Body of pancreas (tissue), 4 donors: ENCODE measurements at regions not wholly inside any gene's neighbourhood (a gene's known extent, or its start where the extent isn't known, plus 50 kb on each side); places are given as distances from the start of the nearest gene placed in this dataset.

Experiments used
- ATAC-seq: fragments of 150-250 bp; one replicate; pipeline ENCODE4 v1.9.1; 2016
- DNase-seq, 4 donors: peaks; one replicate each; pipeline ENCODE4 v3.0.0-alpha.2; 2019
- H3K27ac ChIP-seq, 4 donors: fragments of 200-600 bp; sonication (generic); 1 replicate in 3 of 4; 2 replicates in 1 of 4; pipeline versions ENCODE4 v1.5.1 to v1.6.1; 2016 to 2019; ENCODE audit warnings: mild to moderate bottlenecking in 1 of 4, mixed read lengths in 1 of 4, moderate library complexity in 1 of 4
- H3K27me3 ChIP-seq, 2 donors: fragments of 200-600 bp; sonication (generic); one replicate each; pipeline ENCODE4 v1.6.0; 2016; ENCODE audit warnings: mild to moderate bottlenecking in 1 of 2
- H3K36me3 ChIP-seq, 2 donors: fragments of 200-600 bp; sonication (generic); replicated peaks in 1 of 2; 2 replicates each; pipeline ENCODE4 v1.5.1; 2016; ENCODE audit warnings: low read depth in 2 of 2; ENCODE audit not compliant: insufficient read depth in 1 of 2
- H3K4me1 ChIP-seq: fragments of 200-600 bp; sonication (generic); one replicate; pipeline ENCODE4 v1.6.0; 2016
- H3K4me3 ChIP-seq, 2 donors: fragments of 200-600 bp; sonication (generic); 1 replicate in 1 of 2; 2 replicates in 1 of 2; pipeline ENCODE4 v1.5.1; 2016 to 2019
- H3K9me3 ChIP-seq, 3 donors: fragments of 200-600 bp; sonication (generic); 1 replicate in 2 of 3; 2 replicates in 1 of 3; pipeline ENCODE4 v1.5.1; 2016
- POLR2A ChIP-seq, 3 donors: fragments of 450-650 bp; IDR thresholded peaks; one replicate each; pipeline ENCODE4 v1.6.1; 2016; ENCODE audit warnings: antibody characterized with exemption in 3 of 3, mild to moderate bottlenecking in 2 of 3
- WGBS, 2 donors: methylation state at CpG; one replicate each; pipeline ENCODE4 v1.1.5; 2017; 5-methylcytosine and 5-hydroxymethylcytosine counted together
- intact Hi-C: fragments of 100-400 bp; cut with DNase I; formaldehyde crosslinking; loops from one replicate; pipeline ENCODE4 v1.15.1; 2023
- TF ChIP-seq, protein P1 (sequence below), 7 experiments: fragments of 450-650 bp in 4 of 7; fragments of 200-600 bp in 3 of 7; sonication (generic) in 3 of 7; IDR thresholded peaks; one replicate each; pipeline ENCODE4 v1.5.1; 2016 to 2019; ENCODE audit warnings: antibody characterized with exemption in 7 of 7

DNA sequence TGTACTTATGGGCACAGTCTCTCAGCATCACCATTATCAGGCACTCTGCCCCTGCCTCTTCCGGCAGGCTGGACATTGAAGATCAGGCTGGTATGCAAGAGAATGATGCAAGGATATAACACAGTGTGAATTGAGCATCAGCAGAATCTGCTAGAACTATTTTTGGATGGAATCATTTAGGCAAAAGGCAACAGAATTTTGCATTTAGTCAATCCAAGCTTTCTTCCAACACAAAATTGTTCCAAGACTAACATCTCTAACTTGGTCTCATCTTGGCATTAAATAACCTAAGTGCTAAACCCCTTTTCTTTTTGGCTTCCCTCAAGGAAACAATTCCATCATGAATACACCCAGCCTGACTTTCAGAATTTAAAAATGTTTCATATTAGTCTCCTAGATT is 339.9 kb downstream of the PRELID2 start:
- intact Hi-C loops = no loop called here
- 80 to 100% methylated on average over 1 of the region's 1 CpG for WGBS, 2 donors
- Histone ChIP-seq H3K27me3 (no peaks in the 10 kb centered on the region), H3K4me1 (no peaks in the 10 kb centered on the region), H3K4me3 (no peak overlapping the region), H3K9me3 (no peaks in the 10 kb centered on the region), H3K27ac (no peak overlapping the region), H3K36me3 (no peaks in the 10 kb centered on the region)
- TF ChIP-seq, protein P1, sequence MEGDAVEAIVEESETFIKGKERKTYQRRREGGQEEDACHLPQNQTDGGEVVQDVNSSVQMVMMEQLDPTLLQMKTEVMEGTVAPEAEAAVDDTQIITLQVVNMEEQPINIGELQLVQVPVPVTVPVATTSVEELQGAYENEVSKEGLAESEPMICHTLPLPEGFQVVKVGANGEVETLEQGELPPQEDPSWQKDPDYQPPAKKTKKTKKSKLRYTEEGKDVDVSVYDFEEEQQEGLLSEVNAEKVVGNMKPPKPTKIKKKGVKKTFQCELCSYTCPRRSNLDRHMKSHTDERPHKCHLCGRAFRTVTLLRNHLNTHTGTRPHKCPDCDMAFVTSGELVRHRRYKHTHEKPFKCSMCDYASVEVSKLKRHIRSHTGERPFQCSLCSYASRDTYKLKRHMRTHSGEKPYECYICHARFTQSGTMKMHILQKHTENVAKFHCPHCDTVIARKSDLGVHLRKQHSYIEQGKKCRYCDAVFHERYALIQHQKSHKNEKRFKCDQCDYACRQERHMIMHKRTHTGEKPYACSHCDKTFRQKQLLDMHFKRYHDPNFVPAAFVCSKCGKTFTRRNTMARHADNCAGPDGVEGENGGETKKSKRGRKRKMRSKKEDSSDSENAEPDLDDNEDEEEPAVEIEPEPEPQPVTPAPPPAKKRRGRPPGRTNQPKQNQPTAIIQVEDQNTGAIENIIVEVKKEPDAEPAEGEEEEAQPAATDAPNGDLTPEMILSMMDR (IDR thresholded peaks at IDR 0.05) = no peak
- no peak for TF ChIP-seq POLR2A (IDR thresholded peaks at IDR 0.05)
- no peak for DNase-seq
- ATAC-seq = no peak

DNA sequence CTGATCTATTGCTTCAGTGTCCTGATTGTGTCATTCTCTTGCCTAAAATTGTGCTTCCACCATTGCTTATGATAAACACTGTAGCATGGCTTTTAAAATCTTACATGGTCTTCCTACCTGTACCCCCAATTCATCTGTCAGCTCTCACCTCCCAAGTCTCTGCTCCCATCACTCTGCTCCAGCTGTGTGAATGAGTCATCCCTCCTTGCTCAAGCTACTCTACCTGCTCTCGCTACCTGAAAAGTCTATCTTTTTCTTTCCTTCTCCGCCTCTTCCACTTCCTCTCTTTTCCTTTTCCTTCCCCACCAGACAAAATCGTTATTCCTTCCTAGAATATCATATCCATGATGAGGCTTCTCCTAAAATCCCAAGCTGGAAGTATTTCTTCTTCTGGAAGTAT is 341.7 kb downstream of the PRELID2 start:
- no peaks in the 10 kb centered on the region for H3K4me1 ChIP-seq
- intact Hi-C loops = no loop called here
- TF ChIP-seq POLR2A (IDR thresholded peaks at IDR 0.05) = no peak
- TF ChIP-seq, protein P1 (IDR thresholded peaks at IDR 0.05) = no peak
- no peaks in the 10 kb centered on the region for H3K27me3 ChIP-seq
- WGBS, 2 donors = 78 to 79% methylated on average over 3 of the region's 3 CpGs
- no peak overlapping the region for H3K4me3 ChIP-seq
- H3K9me3 ChIP-seq = no peaks in the 10 kb centered on the region
- ATAC-seq (no peak), DNase-seq (no peak)
- no peaks in the 10 kb centered on the region for H3K36me3 ChIP-seq
- H3K27ac ChIP-seq = no peak overlapping the region

DNA sequence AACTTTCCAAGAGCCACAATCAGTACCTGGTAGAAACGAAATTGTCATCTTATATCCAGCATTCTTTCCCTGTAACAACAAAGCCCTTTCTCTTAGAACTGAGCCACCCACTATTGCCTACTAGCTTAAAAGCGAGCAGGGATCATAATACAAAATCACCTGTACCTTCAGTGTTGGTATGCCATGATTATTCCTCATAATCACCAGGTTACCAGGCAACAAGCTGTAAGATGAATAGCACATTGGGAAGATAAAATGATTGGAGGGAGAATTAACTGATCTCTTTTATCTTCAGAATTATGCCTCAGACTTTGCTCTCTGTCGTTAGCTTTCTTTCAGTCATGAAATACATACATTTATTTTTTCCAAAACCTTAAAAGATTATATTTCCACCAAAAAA is 345.6 kb downstream of the PRELID2 start:
- H3K36me3 ChIP-seq = no peaks in the 10 kb centered on the region
- intact Hi-C loops = no loop called here
- H3K4me1 ChIP-seq = no peaks in the 10 kb centered on the region
- H3K27me3 ChIP-seq = no peaks in the 10 kb centered on the region
- TF ChIP-seq, protein P1 (IDR thresholded peaks at IDR 0.05) = no peak
- TF ChIP-seq POLR2A (IDR thresholded peaks at IDR 0.05) = no peak
- H3K27ac ChIP-seq = no peak overlapping the region
- DNase-seq (no peak), ATAC-seq (no peak)
- 71 to 72% methylated on average over 3 of the region's 3 CpGs for WGBS, 2 donors
- no peaks in the 10 kb centered on the region for H3K9me3 ChIP-seq
- H3K4me3 ChIP-seq = no peak overlapping the region

DNA sequence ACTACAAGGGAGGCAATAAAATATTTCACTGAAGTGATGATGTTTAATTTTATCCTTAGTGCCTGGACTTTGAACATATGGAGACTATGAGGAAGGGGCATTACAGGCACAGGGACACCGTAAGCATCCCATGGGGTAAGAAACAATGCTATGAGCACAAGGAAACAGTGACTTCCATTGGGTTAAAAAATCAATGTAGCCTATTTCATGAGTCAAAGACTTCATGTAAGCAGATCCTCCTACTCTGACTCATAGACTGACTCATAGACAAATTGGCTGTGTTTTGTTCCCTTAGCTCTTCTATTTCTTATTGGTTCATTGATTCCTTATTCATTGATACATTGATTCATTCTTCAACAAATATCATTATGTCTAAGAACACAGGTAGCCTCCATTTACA is 351.0 kb downstream of the PRELID2 start:
- intact Hi-C loops = no loop called here

DNA sequence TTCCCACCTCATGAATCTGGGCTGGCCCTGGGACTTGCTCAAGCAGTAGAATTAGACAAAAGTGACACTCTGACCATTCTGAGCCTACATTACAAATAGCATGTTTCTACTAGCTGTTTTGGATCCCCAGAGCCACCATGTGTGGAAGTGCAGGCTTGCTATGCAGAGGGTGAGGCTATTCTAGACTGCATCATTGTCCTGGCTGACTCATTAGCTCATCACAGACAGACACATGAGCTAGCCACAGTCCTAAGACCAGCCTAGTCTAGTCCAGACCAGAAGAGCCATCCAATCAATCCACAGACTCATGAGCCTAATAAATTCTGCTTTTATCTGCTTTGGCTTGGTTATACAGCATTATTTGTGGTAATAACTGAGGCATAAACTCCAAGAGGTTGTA is 351.9 kb downstream of the PRELID2 start:
- ATAC-seq (no peak), DNase-seq (no peak)
- H3K9me3 ChIP-seq = no peaks in the 10 kb centered on the region
- H3K27ac ChIP-seq = no peak overlapping the region
- no peak overlapping the region for H3K4me3 ChIP-seq
- no peaks in the 10 kb centered on the region for H3K36me3 ChIP-seq
- intact Hi-C loops = no loop called here
- TF ChIP-seq, protein P1 (IDR thresholded peaks at IDR 0.05) = no peak
- TF ChIP-seq POLR2A (IDR thresholded peaks at IDR 0.05) = no peak
- no peaks in the 10 kb centered on the region for H3K4me1 ChIP-seq
- H3K27me3 ChIP-seq = no peaks in the 10 kb centered on the region

More for the DNA sequence above, 351.0 kb downstream of the PRELID2 start:
- H3K36me3 ChIP-seq = no peaks in the 10 kb centered on the region
- H3K27ac ChIP-seq = no peak overlapping the region
- no peak overlapping the region for H3K4me3 ChIP-seq
- H3K9me3 ChIP-seq = no peaks in the 10 kb centered on the region
- H3K4me1 ChIP-seq = no peaks in the 10 kb centered on the region
- TF ChIP-seq, protein P1 (IDR thresholded peaks at IDR 0.05) = no peak
- TF ChIP-seq POLR2A (IDR thresholded peaks at IDR 0.05) = no peak
- no peaks in the 10 kb centered on the region for H3K27me3 ChIP-seq
- 82 to 86% methylated on average over 1 of the region's 1 CpG for WGBS, 2 donors
- DNase-seq (no peak), ATAC-seq (no peak)
